GM10266 (cell line): ENCODE measurements at regions not wholly inside any gene's neighbourhood (a gene's known extent, or its start where the extent isn't known, plus 50 kb on each side); places are given as distances from the start of the nearest gene placed in this dataset.

Experiments
- DNase-seq: peaks from one replicate; pipeline ENCODE4 v3.0.0; 2012; ENCODE audit errors: extremely low spot score
- CTCF ChIP-seq: IDR thresholded peaks from 2 replicates; pipeline ENCODE4 v1.5.1; 2012; ENCODE audit warnings: mild to moderate bottlenecking, low read depth; ENCODE audit not compliant: control insufficient read depth, insufficient read depth; ENCODE audit errors: missing control alignments

- no peak for TF ChIP-seq CTCF
These were observed 267.2 kb upstream of the FSIP2 start for GRCh38 chr2:185471441-185471840.

GRCh38 chr2:185472574-185472973, 266.0 kb upstream of the FSIP2 start:
- DNase-seq = no peak
- TF ChIP-seq CTCF = no peak

More at GRCh38 chr2:185471441-185471840, 267.2 kb upstream of the FSIP2 start:
- DNase-seq = no peak

- TF ChIP-seq CTCF = no peak
- no peak for DNase-seq
These were observed 264.8 kb upstream of the FSIP2 start for GRCh38 chr2:185473838-185474237.

GRCh38 chr2:185475914-185476313, 262.7 kb upstream of the FSIP2 start:
- no peak for DNase-seq
- no peak for TF ChIP-seq CTCF

- no peak for TF ChIP-seq CTCF
- DNase-seq = no peak
These were observed 261.2 kb upstream of the FSIP2 start for GRCh38 chr2:185477452-185477851.

GRCh38 chr2:185484602-185485001, 254.0 kb upstream of the FSIP2 start:
- no peak for TF ChIP-seq CTCF
- DNase-seq = no peak

- no peak for TF ChIP-seq CTCF
- no peak for DNase-seq
These were observed 236.3 kb upstream of the FSIP2 start for GRCh38 chr2:185502351-185502750.

- TF ChIP-seq CTCF = no peak
- DNase-seq = no peak
These were observed 230.9 kb upstream of the FSIP2 start for GRCh38 chr2:185507719-185508118.
